ENCODE measurements at regions not wholly inside any gene's neighbourhood (a gene's known extent, or its start where the extent isn't known, plus 50 kb on each side); places are given as distances from the start of the nearest gene placed in this dataset.

DNA sequence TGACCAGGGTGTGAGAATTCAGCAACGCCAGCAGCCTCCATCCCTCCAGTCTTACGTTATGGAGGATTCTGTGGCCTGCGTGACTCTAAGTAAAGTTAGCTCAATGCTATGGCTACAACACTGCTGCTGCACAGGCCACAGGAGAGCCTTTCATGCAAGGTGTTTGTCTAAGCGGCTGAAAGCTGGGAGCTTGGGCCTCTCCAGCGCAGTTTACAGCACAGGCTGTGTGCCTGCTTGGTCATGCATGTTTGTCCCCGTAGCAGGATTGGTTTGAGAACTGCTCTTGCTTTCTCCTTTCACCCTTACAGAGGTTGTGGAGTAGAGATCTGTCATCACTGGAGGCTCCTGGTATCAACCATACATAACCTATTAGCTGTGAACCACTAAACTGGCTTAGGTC, 113.1 kb upstream of the TMCC3 start:
- ChIA-PET CTCF (interaction anchor here (0.6 to 2.7 kb wide), 11 partner anchors 8 to 218 kb away, joined by 3 to 14 read pairs (median 4); no protein-coding TSS in a partner anchor), POLR2A (no interaction called here)

More for the DNA sequence above, 113.1 kb upstream of the TMCC3 start:
- no peaks in the 10 kb centered on the region for H3K9me3 ChIP-seq
- no peak overlapping the region for H3K4me2 ChIP-seq
- H3K27ac ChIP-seq (ENCODE audit: low read depth in 2 of 2, low read length in 1 of 2): no peak overlapping the region
- H3K9ac ChIP-seq: no peak overlapping the region
- H3K4me1 ChIP-seq (ENCODE audit: control insufficient read depth in 1 of 2, insufficient read depth in 2 of 2, low read depth in 1 of 2, low read length in 1 of 2): peaks cover 0 to under 1% of the 10 kb centered on the region in 2 experiments; a peak in 2 of 4 replicates
- no peaks in the 10 kb centered on the region for H3K27me3 ChIP-seq (ENCODE audit: insufficient read depth)
- H3K9me2 ChIP-seq: no peaks in the 10 kb centered on the region
- H4K20me1 ChIP-seq (ENCODE audit: insufficient read depth): no peaks in the 10 kb centered on the region
- no peak overlapping the region for H2AFZ ChIP-seq (ENCODE audit: low read depth)
- DNase-seq: no peak
- no peaks in the 10 kb centered on the region for H3K79me2 ChIP-seq (ENCODE audit: insufficient read depth)
- no peak overlapping the region for H3K4me3 ChIP-seq (ENCODE audit: low read depth in 2 of 2, low read length in 1 of 2)
- H3K36me3 ChIP-seq (replicated peaks in 1 of 2; ENCODE audit: control insufficient read depth in 1 of 2, insufficient read depth in 2 of 2, low read length in 1 of 2): no peaks in the 10 kb centered on the region
- 100% methylated on average over 1 of the region's 6 CpGs for WGBS (ENCODE audit: low lambda C conversion rate)
- TF ChIP-seq RXRA (IDR thresholded peaks at IDR 0.05; ENCODE audit: borderline replicate concordance, low read depth) (no peak), NRF1 (IDR thresholded peaks at IDR 0.05; ENCODE audit: low read depth, low read length) (no peak), CHD2 (IDR thresholded peaks at IDR 0.05; ENCODE audit: low read length, partially characterized antibody) (no peak), GATA2 (CRISPR knock-in tag; IDR thresholded peaks at IDR 0.05) (no peak), EP300 (IDR thresholded peaks at IDR 0.05; ENCODE audit: borderline replicate concordance in 1 of 2, low read depth in 1 of 2, low read length in 1 of 2) (no peak), TEAD4 (IDR thresholded peaks at IDR 0.05; ENCODE audit: borderline replicate concordance, insufficient read depth) (no peak), GABPA (IDR thresholded peaks at IDR 0.05; ENCODE audit: low read depth) (no peak), USF1 (IDR thresholded peaks at IDR 0.05; ENCODE audit: borderline replicate concordance, low read depth) (no peak), MEF2A (IDR thresholded peaks at IDR 0.05; ENCODE audit: borderline replicate concordance, low read depth) (no peak), FOXM1 (IDR thresholded peaks at IDR 0.05; ENCODE audit: low read depth) (no peak), ELF1 (IDR thresholded peaks at IDR 0.05) (no peak), NFIC (IDR thresholded peaks at IDR 0.05; ENCODE audit: borderline replicate concordance) (no peak), REST (IDR thresholded peaks at IDR 0.05; ENCODE audit: low read depth, low read length) (no peak)
- TF ChIP-seq, protein P1, sequence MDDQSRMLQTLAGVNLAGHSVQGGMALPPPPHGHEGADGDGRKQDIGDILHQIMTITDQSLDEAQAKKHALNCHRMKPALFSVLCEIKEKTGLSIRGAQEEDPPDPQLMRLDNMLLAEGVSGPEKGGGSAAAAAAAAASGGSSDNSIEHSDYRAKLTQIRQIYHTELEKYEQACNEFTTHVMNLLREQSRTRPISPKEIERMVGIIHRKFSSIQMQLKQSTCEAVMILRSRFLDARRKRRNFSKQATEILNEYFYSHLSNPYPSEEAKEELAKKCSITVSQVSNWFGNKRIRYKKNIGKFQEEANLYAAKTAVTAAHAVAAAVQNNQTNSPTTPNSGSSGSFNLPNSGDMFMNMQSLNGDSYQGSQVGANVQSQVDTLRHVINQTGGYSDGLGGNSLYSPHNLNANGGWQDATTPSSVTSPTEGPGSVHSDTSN (IDR thresholded peaks at IDR 0.05): no peak
- TF ChIP-seq, protein P2, sequence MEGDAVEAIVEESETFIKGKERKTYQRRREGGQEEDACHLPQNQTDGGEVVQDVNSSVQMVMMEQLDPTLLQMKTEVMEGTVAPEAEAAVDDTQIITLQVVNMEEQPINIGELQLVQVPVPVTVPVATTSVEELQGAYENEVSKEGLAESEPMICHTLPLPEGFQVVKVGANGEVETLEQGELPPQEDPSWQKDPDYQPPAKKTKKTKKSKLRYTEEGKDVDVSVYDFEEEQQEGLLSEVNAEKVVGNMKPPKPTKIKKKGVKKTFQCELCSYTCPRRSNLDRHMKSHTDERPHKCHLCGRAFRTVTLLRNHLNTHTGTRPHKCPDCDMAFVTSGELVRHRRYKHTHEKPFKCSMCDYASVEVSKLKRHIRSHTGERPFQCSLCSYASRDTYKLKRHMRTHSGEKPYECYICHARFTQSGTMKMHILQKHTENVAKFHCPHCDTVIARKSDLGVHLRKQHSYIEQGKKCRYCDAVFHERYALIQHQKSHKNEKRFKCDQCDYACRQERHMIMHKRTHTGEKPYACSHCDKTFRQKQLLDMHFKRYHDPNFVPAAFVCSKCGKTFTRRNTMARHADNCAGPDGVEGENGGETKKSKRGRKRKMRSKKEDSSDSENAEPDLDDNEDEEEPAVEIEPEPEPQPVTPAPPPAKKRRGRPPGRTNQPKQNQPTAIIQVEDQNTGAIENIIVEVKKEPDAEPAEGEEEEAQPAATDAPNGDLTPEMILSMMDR (IDR thresholded peaks at IDR 0.05): no peak
- TF ChIP-seq, protein P3, sequence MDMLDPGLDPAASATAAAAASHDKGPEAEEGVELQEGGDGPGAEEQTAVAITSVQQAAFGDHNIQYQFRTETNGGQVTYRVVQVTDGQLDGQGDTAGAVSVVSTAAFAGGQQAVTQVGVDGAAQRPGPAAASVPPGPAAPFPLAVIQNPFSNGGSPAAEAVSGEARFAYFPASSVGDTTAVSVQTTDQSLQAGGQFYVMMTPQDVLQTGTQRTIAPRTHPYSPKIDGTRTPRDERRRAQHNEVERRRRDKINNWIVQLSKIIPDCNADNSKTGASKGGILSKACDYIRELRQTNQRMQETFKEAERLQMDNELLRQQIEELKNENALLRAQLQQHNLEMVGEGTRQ (IDR thresholded peaks at IDR 0.05; ENCODE audit: borderline replicate concordance, low read depth, low read length): no peak
- no peaks in the 10 kb centered on the region for H3F3A ChIP-seq (replicated peaks; ENCODE audit: insufficient read depth)

All from SK-N-SH (cell line).